PFSK-1 (cell line): ENCODE measurements at regions not wholly inside any gene's neighbourhood (a gene's known extent, or its start where the extent isn't known, plus 50 kb on each side); places are given as distances from the start of the nearest gene placed in this dataset.

ENCODE experiments used
- FOXP2 ChIP-seq: optimal IDR thresholded peaks from 2 replicates; pipeline ENCODE3; 2011; ENCODE audit warnings: borderline replicate concordance, control low read depth, inconsistent platforms; ENCODE audit not compliant: insufficient read depth; ENCODE audit errors: extremely low read length, extremely low read depth
- POLR2AphosphoS5 ChIP-seq: IDR thresholded peaks from 2 replicates; pipeline ENCODE4 v1.6.1; 2012; ENCODE audit warnings: low read depth, mild to moderate bottlenecking, control low read depth, low read length, moderate library complexity
- REST ChIP-seq, 2 experiments: IDR thresholded peaks; 2 replicates each; pipeline versions ENCODE4 v1.6.1 to v1.8.0; 2011 to 2012; ENCODE audit warnings: low read depth in 2 of 2, low read length in 2 of 2, control low read depth in 1 of 2, inconsistent platforms in 1 of 2, mild to moderate bottlenecking in 1 of 2, moderate library complexity in 1 of 2; ENCODE audit not compliant: insufficient read depth in 1 of 2
- SIN3A ChIP-seq: IDR thresholded peaks from 2 replicates; pipeline ENCODE4 v1.6.1; 2012; ENCODE audit warnings: mild to moderate bottlenecking, low read length, moderate library complexity, borderline replicate concordance; ENCODE audit not compliant: insufficient read depth
- TAF1 ChIP-seq: IDR thresholded peaks from 2 replicates; pipeline ENCODE4 v1.6.1; 2012; ENCODE audit warnings: low read length, control low read depth, borderline replicate concordance; ENCODE audit not compliant: insufficient read depth

DNA sequence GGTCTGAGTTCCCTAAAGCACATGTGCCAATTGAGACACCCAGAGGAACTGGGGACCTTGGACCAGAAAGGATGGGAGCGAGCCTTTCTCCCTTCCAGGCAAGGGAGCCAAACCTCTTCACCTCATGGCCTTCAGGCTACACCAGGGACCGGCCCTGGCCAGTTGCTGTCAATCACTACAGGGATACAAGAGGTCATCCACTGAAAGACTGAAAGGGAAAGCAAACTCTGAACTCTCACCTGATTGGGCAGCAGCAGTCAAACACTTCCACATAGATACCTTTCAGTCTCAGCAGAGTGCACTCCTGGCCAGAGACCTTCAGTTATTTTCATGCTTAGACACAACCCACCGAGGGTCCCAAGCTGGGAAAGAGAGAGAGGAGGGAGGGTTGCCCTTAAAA, 1956.0 kb upstream of the LRRTM1 start:
- no peak for TF ChIP-seq FOXP2
- no peak for TF ChIP-seq POLR2AphosphoS5
- TF ChIP-seq REST (IDR thresholded peaks at IDR 0.05; ENCODE audit: insufficient read depth in 1 of 2, low read depth in 2 of 2, low read length in 2 of 2): no peak
- TF ChIP-seq TAF1: no peak
- no peak for TF ChIP-seq SIN3A

DNA sequence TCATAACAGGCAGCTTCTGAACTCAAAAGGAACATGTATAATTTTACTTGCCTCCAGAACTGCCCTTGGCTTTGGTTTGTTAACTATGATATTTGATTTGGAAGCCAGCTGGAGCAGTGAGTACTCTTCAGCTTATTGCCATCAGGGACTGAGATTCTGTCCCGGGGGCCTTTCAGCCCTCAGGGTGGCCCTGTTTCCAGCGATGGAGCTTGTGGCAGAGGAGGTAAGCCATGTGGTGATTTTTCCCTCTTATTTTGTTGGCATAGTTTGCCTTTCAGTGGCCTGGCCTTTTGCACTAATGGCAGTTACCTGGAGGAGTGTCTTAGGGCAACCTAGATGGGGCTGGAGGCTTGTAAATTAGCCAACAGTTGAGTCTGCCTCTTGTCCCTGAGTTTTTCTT, 1955.0 kb upstream of the LRRTM1 start:
- TF ChIP-seq REST (IDR thresholded peaks at IDR 0.05; ENCODE audit: insufficient read depth in 1 of 2, low read depth in 2 of 2, low read length in 2 of 2) (no peak), TAF1 (no peak)

GRCh38 chr2:82257796-82258555, 1953.4 kb upstream of the LRRTM1 start:
- TF ChIP-seq TAF1 (no peak), SIN3A (no peak), POLR2AphosphoS5 (no peak), REST (IDR thresholded peaks at IDR 0.05; ENCODE audit: insufficient read depth in 1 of 2, low read depth in 2 of 2, low read length in 2 of 2) (no peak), FOXP2 (no peak)

DNA sequence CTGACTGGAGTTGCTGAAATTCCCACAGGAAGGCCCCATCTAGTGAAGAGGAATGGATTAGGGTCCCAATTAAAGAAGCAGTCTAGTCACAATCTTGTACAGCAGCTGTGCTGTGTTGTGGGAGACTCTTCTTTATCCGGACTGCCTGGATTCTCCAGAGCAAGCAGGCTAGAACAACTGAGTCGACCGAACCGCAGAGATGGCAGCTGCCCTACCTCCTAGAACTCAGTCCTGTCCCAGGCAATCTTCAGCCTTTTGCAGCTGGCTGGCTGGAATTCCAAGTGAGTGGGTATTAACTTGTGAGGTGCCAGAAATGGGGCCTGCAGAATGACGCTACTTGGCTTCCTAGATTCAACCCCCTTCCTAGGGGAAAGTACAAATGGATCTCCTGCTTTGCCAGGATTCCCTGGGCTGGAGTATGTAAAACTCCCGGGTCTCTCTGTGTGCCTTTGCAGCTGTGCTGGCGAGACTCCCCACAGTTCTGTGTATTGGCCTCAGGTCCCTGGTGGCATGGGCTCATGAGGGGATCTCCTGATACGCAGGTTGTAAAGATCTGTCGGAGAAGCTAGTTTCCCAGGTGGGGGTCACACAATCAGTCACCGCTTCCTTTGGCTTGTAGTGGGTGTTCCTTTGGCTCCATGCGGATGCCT, 1952.6 kb upstream of the LRRTM1 start:
- no peak for TF ChIP-seq REST (IDR thresholded peaks at IDR 0.05; ENCODE audit: insufficient read depth in 1 of 2, low read depth in 2 of 2, low read length in 2 of 2)
- TF ChIP-seq SIN3A: no peak
- no peak for TF ChIP-seq FOXP2
- no peak for TF ChIP-seq TAF1
- no peak for TF ChIP-seq POLR2AphosphoS5

GRCh38 chr2:82256288-82256687, 1951.7 kb upstream of the LRRTM1 start:
- no peak for TF ChIP-seq POLR2AphosphoS5
- TF ChIP-seq SIN3A: no peak
- TF ChIP-seq REST (IDR thresholded peaks at IDR 0.05; ENCODE audit: insufficient read depth in 1 of 2, low read depth in 2 of 2, low read length in 2 of 2): no peak
- TF ChIP-seq TAF1: no peak
- TF ChIP-seq FOXP2: no peak
